Mammary epithelial cell (primary cell): ENCODE measurements at regions not wholly inside any gene's neighbourhood (a gene's known extent, or its start where the extent isn't known, plus 50 kb on each side); places are given as distances from the start of the nearest gene placed in this dataset.

Experiments
- EZH2 ChIP-seq: IDR thresholded peaks from 2 replicates; pipeline ENCODE4 v1.6.1; 2012; ENCODE audit warnings: low read length, inconsistent platforms, borderline replicate concordance
- TF ChIP-seq, protein P1 (sequence below), 2 donors: IDR thresholded peaks in 1 of 2; conservative IDR thresholded peaks in 1 of 2; 2 replicates each; pipeline ENCODE4 v1.5.1; 2011 to 2012; ENCODE audit warnings: inconsistent platforms in 2 of 2, low read length in 2 of 2, mild to moderate bottlenecking in 2 of 2, control low read depth in 1 of 2, low read depth in 1 of 2; ENCODE audit not compliant: insufficient read depth in 1 of 2; ENCODE audit errors: extremely low read depth in 1 of 2

GRCh38 chr15:69735121-69735520, 282.5 kb downstream of the RPLP1 start:
- TF ChIP-seq, protein P1, sequence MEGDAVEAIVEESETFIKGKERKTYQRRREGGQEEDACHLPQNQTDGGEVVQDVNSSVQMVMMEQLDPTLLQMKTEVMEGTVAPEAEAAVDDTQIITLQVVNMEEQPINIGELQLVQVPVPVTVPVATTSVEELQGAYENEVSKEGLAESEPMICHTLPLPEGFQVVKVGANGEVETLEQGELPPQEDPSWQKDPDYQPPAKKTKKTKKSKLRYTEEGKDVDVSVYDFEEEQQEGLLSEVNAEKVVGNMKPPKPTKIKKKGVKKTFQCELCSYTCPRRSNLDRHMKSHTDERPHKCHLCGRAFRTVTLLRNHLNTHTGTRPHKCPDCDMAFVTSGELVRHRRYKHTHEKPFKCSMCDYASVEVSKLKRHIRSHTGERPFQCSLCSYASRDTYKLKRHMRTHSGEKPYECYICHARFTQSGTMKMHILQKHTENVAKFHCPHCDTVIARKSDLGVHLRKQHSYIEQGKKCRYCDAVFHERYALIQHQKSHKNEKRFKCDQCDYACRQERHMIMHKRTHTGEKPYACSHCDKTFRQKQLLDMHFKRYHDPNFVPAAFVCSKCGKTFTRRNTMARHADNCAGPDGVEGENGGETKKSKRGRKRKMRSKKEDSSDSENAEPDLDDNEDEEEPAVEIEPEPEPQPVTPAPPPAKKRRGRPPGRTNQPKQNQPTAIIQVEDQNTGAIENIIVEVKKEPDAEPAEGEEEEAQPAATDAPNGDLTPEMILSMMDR (conservative IDR thresholded peaks at IDR 0.05 in 1 of 2, IDR thresholded peaks at IDR 0.05 in 1 of 2; ENCODE audit: extremely low read depth in 1 of 2, insufficient read depth in 1 of 2, low read depth in 1 of 2, low read length in 2 of 2): no peak
- TF ChIP-seq EZH2: no peak
